Adrenal gland (tissue), 5 donors: ENCODE measurements at regions not wholly inside any gene's neighbourhood (a gene's known extent, or its start where the extent isn't known, plus 50 kb on each side); places are given as distances from the start of the nearest gene placed in this dataset.

Experiments used
- CTCF ChIP-seq, 6 experiments: fragments of 450-650 bp in 4 of 6; fragments of 200-600 bp in 2 of 6; sonication (generic) in 1 of 6; IDR thresholded peaks; 1 replicate in 5 of 6; 2 replicates in 1 of 6; pipeline versions ENCODE4 v1.5.1 to v1.8.0; 2016 to 2021; ENCODE audit warnings: antibody characterized with exemption in 6 of 6, mild to moderate bottlenecking in 2 of 6, moderate library complexity in 1 of 6
- POLR2A ChIP-seq, 2 donors: fragments of 450-650 bp; IDR thresholded peaks; one replicate each; pipeline ENCODE4 v1.6.1; 2017; ENCODE audit warnings: antibody characterized with exemption in 2 of 2, mild to moderate bottlenecking in 2 of 2, moderate library complexity in 1 of 2
- donor health status: DM: no; HTN: no; CAD: no.

- no peak for TF ChIP-seq POLR2A (IDR thresholded peaks at IDR 0.05)
- no peak for TF ChIP-seq CTCF (IDR thresholded peaks at IDR 0.05)
Observed at GRCh38 chr2:181352158-181352557, 105.0 kb upstream of the ITGA4 start.
